BJ (cell line): ENCODE measurements at regions not wholly inside any gene's neighbourhood (a gene's known extent, or its start where the extent isn't known, plus 50 kb on each side); places are given as distances from the start of the nearest gene placed in this dataset.

Experiments used
- CTCF ChIA-PET: fragments of 350-600 bp; formaldehyde crosslinking; extraction: SDS; loops from one replicate; lab custom pipeline; 2021; ENCODE audit warnings: antibody characterized with exemption, inconsistent platforms; lab: Yijun Ruan, JAX
- POLR2A ChIA-PET: fragments of 300-600 bp; sonication (Branson Sonifier 250); formaldehyde crosslinking; extraction: SDS; loops from one replicate; lab custom pipeline; 2021; ENCODE audit warnings: antibody characterized with exemption; lab: Charles Lee
- DNase-seq: peaks from one replicate; pipeline ENCODE4 v3.0.0-alpha.2; 2011; ENCODE audit warnings: low read depth
- H3K27me3 ChIP-seq: 2 replicates; pipeline ENCODE4 v1.6.0; 2011; ENCODE audit warnings: low read length; ENCODE audit not compliant: control insufficient read depth, insufficient read depth
- H3K36me3 ChIP-seq: 2 replicates; pipeline ENCODE4 v1.5.1; 2011; ENCODE audit warnings: low read length; ENCODE audit not compliant: control insufficient read depth, insufficient read depth
- H3K4me3 ChIP-seq: 2 replicates; pipeline ENCODE4 v1.5.1; 2011; ENCODE audit warnings: low read depth, mild to moderate bottlenecking, control low read depth, low read length
- TF ChIP-seq, protein P1 (sequence below): IDR thresholded peaks from 2 replicates; pipeline ENCODE4 v1.5.1; 2011; ENCODE audit warnings: low read depth, mild to moderate bottlenecking, control low read depth, inconsistent platforms, low read length, moderate library complexity; ENCODE audit not compliant: insufficient read depth

DNA sequence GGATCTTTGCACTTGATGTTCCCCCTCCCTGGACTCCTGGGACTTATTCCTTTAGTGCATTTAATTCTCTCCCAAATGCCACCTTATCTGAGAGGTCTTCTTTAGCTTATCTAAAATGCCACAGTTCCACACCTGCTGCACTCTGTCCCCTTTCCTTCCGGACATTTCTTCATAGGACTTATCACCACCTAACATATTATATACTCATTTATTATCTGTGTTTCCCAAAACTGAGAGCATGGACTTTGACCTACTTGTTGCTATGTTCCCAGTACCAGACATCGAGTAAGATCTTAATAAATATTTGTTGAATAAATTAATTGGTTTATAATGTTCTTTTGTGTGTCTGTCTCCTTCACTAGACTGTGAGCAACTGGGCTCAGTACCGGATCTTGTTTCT lies 585.3 kb downstream of the INSC start:
- H3K36me3 ChIP-seq, result no peaks in the 10 kb centered on the region
- TF ChIP-seq, protein P1, sequence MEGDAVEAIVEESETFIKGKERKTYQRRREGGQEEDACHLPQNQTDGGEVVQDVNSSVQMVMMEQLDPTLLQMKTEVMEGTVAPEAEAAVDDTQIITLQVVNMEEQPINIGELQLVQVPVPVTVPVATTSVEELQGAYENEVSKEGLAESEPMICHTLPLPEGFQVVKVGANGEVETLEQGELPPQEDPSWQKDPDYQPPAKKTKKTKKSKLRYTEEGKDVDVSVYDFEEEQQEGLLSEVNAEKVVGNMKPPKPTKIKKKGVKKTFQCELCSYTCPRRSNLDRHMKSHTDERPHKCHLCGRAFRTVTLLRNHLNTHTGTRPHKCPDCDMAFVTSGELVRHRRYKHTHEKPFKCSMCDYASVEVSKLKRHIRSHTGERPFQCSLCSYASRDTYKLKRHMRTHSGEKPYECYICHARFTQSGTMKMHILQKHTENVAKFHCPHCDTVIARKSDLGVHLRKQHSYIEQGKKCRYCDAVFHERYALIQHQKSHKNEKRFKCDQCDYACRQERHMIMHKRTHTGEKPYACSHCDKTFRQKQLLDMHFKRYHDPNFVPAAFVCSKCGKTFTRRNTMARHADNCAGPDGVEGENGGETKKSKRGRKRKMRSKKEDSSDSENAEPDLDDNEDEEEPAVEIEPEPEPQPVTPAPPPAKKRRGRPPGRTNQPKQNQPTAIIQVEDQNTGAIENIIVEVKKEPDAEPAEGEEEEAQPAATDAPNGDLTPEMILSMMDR, result no peak
- no peak for DNase-seq
- no peaks in the 10 kb centered on the region for H3K27me3 ChIP-seq
- ChIA-PET CTCF (no interaction called here), POLR2A (no interaction called here)
- no peak overlapping the region for H3K4me3 ChIP-seq

DNA sequence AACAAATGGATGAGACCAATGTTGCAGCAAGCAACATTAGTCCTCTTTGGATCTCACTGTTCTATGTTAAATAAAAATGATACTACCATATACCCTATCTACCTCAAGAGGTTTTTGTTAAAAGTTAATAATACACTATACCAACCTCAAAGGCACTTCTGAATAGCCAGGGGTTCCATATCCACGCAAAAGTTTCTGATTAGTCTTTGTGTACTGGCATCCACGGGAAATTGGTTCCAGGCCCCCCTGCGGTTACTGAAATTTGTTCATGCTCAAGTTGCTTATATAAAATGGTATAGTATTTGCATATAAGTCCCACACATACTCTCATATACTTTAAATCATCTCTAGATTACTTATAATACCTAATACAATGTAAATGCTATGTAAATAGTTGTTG lies 585.7 kb downstream of the INSC start:
- no peak for DNase-seq
- TF ChIP-seq, protein P1, result no peak
- ChIA-PET POLR2A (no interaction called here), CTCF (no interaction called here)
- Histone ChIP-seq H3K4me3 (no peak overlapping the region), H3K27me3 (no peaks in the 10 kb centered on the region), H3K36me3 (no peaks in the 10 kb centered on the region)

DNA sequence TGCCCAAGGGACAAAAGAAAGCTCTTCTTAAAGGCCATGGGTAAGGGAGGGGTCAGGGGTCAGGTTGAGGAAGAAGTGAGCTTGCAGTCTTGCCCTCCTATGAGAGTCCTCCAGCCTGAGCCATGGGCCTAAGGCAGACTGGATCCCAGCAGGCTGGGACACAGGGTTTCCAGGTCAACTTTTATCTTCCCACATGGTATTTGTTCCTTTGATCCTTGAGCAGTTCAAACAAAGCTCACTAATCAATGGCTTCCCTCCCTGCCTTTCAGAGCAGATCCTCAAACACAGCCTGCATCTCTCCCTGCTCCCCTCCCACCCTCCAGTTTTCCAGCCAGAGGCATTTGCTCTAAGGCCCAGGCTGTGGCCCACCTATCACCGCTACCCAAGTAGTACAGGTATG lies 589.3 kb downstream of the INSC start:
- CTCF ChIA-PET, result no interaction called here
- Histone ChIP-seq H3K4me3 (no peak overlapping the region), H3K27me3 (no peaks in the 10 kb centered on the region), H3K36me3 (no peaks in the 10 kb centered on the region)
- TF ChIP-seq, protein P1, result no peak
- POLR2A ChIA-PET, result no interaction called here
- no peak for DNase-seq

DNA sequence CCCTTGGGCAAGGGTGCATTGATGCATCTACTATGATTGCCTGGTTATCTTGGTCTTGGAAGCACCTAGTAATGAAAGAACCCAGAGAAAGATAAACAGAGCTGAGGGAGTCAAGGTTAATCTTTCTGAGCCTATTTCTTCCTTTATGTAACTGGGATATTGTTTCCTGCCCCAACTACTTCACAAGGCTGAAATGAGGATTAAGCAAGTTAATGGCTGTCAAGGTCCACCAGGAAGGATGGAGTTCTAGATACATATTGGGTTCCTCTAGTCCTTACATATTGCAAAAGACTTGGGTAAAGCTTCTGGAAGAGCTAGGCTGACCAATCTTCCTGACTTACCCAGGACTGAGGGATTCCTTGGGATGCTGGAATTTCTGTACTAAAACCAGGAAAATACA lies 589.8 kb downstream of the INSC start:
- DNase-seq, result no peak
- no peaks in the 10 kb centered on the region for H3K36me3 ChIP-seq
- ChIA-PET POLR2A (no interaction called here), CTCF (no interaction called here)
- H3K27me3 ChIP-seq, result no peaks in the 10 kb centered on the region
- no peak overlapping the region for H3K4me3 ChIP-seq
- TF ChIP-seq, protein P1, result no peak

DNA sequence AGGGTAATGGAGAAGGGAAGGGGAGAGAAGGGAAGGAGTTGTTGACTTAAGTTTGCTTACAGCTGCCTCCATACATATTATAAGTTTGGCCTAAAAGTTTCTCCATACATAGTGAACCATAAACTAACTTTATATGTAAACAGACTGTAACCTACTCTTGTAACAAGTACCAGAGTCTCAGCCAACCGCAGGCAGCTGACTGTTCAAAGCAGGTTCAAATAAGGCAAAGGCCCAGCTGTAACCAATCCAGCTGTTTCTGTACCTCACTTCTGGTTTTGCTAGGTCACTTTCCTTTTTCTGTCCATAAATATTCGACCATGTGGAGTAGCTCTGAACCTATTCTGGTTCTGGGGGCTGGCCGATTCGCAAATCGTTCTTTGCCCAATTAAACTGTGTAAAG lies 591.2 kb downstream of the INSC start:
- TF ChIP-seq, protein P1, result no peak
- POLR2A ChIA-PET, result no interaction called here
- no peak for DNase-seq
- no peaks in the 10 kb centered on the region for H3K27me3 ChIP-seq
- no peaks in the 10 kb centered on the region for H3K36me3 ChIP-seq
- CTCF ChIA-PET, result interaction anchor here (0.7 kb wide), 1 partner anchor 11 kb away, joined by 3 read pairs; no protein-coding TSS in a partner anchor
- H3K4me3 ChIP-seq, result no peak overlapping the region
